GM15510 (cell line): ENCODE measurements at regions not wholly inside any gene's neighbourhood (a gene's known extent, or its start where the extent isn't known, plus 50 kb on each side); places are given as distances from the start of the nearest gene placed in this dataset.

Source experiments
- POLR2A ChIP-seq: IDR thresholded peaks from 3 replicates; pipeline ENCODE4 v1.6.1; 2011; ENCODE audit warnings: borderline replicate concordance; ENCODE audit not compliant: insufficient read length; ENCODE audit errors: extremely low read depth

DNA sequence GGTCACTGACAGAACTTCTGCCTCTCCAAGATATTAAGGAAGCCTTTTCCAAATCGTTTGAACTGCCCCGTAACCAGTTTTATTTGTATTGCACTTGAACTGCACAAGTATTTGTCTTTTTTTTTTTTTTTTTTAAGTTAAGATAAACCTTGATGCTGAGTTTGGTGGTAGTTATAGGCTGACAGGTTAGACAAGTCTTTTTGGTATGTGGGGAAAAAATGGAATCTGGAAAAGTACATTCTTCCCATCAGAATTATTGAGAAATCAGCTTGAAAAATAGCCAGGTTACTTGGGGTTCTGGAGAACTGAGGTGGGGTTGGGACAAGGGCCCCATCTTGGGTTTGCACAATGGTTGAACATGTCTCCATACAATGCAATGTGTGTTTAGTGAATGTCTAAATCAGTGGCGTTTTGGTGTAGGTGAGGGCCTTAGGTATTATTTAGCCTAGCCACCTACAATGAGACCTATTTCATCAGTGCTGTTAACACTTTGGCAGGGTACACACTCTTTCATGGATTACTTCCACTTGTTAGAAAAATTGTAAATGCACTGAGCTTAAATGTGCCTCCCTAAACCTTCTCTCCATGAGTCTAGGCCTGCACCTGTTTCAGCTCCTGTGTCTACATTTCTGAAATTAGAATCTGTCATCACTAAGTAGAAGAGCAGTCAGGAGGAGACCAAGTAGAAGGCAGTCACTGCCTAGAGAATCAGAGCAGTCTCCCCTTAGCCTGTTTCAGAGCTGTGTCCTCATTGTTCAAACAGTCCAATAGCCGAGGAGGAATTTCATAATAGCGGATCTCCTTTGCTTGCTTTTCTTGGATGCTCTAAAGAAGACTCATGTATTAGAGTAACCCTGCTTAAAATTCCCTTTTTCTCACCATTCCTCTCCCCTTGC, 140.0 kb upstream of the HMHB1 start:
- no peak for TF ChIP-seq POLR2A

DNA sequence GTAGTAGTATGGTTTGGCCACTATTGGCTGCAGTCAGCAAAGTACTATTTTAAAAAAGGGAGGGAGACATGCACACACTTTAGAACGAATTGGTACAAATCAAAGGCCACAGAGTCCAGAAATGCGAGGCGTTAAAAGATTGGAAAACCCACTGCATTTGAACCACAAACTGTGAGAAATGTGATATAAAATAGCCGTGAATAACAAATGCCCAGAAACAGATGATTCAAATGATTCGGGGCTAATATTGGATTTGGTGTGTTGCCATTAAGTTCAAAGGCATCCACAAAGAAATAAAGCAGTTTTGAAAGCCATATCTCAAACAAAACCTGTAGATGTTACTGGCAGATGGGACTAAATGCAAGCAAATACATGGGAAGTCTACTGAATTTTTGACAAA, 140.9 kb upstream of the HMHB1 start:
- TF ChIP-seq POLR2A = no peak

DNA sequence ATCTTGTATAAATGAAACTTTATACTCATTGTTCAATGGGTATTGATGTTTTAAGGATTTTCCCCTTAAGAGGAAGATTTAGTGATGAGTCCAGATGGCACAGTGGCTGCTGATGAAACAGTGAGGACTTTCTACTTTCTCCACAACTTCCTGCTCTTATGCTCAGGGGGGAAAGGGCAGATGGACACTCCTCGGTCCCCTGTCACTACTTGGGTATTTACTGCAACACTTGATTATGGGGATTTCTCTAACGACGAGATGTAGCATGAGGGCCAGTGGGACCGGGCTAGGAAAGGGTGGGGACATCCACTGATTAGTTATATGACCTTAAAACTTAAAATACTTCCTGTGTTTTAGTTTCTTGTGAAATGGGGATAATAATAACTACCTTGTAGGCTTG, 146.1 kb upstream of the HMHB1 start:
- TF ChIP-seq POLR2A = no peak

DNA sequence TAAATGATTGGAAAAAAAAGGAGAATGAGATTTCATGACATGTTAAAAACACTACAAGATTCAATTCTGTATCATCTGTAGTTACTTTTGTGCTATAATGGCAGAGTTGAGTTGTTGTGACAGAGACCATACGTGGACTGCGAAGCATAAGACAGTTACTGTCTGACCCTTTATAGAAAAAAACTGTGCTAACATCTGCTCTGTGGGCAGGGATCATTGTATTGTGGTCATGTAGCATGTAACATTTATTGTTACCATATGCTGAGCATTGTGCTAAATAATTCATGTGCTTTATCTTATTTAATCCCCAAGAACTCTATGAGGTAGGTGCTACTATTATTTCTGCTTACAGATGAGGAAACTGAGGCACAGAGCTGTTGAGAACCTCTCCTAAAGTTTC, 147.3 kb upstream of the HMHB1 start:
- TF ChIP-seq POLR2A = no peak

DNA sequence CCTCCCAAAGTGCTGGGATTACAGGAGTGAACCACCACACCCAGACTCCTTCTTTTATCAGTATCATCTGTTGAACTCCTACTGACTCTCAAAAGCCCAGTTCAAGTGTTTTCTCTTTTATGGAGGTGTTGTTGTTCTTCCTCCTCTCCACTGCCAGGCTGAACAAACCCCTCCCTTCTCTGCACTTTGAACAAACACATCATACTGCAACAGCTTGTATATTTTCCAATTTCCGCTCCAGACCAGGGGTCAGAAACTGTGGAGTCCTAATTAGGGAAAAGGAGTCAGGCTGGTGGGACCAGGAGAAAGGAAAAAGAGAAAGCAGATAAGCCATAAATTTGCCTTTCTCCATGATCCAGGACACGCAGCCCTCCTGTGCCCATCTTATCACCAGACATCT, 148.1 kb upstream of the HMHB1 start:
- TF ChIP-seq POLR2A = no peak

DNA sequence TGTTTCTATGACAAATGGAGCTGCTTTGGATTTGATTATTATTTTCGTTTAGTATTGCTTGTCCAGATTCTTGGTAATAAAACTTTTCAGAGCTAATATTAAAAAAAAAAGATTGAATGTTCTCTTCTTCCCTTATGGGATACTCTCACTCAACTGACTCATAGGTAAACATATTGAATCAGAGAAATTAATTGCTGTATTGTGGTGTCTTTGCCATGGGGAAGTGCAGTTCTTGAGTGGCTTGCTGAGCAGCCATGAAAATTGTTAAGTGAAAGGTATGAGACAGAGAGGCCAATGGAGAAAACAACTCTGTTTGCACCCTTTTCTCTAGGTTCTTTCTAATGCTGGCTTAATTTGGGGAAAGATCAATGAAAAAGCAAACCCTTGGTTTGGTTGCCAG, 149.9 kb upstream of the HMHB1 start:
- TF ChIP-seq POLR2A = no peak

DNA sequence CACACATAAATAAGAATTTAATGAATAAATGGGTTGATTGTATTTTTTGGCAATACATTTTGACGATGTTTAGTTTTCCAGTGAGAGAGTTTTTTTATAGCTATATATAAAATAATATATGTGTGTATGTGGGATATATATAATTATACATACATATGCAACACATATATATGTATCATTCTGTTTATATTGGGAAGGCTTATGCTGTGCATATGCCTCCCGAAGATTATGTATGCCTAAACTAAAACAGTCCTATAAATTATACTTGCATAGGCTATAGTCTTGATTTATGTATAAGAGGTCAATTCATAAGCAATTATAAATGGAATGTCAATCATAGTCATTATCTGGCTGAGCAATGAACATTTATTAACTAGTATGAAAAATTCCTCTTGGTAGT, 151.3 kb upstream of the HMHB1 start:
- TF ChIP-seq POLR2A = no peak

DNA sequence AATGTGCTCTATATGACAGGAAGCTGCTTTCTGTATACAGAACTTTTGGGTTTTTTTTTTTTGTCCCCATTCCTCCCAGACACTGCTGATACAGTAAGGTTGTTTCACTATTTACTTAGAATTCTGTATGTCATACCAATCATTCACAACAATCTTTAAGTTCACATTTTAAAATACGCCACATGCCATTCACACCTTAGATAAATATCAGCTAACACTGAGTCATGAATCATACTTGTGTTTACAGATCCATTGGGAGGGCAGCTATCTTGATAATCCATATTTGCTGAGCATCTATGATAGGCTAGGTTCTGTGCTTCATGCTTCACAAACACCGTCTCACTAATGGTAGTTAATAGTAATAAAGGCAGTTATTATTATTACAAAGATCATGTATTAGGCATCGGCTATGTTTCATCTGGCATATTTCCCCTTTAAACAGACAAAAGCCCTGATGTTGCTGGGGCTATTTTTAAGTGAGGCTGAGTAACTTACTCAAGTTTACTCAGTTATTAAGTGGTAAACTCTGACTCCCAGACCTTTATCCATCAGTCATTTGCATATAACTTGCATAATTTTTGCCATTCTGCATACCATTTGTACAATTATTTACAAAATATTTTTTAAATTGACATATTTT, 152.2 kb upstream of the HMHB1 start:
- TF ChIP-seq POLR2A = no peak

DNA sequence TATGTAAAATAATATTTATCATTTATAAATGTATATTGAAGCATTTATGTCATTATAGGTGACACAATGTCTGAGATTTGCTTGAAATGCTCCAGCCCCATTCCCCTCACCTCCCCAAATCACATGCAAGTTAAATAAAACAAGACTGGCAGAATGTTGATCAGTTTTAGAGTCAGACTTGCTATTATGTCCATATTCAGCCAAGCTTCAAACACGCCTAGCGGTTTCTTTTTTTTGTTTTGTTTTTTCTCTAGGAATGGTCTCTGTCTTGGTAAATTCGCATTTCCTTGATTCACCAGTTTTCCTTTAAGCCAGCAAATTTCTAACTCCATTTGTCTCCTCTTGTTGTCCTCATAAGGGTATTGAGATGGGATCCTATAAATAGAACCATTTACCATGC, 153.0 kb upstream of the HMHB1 start:
- TF ChIP-seq POLR2A = no peak

DNA sequence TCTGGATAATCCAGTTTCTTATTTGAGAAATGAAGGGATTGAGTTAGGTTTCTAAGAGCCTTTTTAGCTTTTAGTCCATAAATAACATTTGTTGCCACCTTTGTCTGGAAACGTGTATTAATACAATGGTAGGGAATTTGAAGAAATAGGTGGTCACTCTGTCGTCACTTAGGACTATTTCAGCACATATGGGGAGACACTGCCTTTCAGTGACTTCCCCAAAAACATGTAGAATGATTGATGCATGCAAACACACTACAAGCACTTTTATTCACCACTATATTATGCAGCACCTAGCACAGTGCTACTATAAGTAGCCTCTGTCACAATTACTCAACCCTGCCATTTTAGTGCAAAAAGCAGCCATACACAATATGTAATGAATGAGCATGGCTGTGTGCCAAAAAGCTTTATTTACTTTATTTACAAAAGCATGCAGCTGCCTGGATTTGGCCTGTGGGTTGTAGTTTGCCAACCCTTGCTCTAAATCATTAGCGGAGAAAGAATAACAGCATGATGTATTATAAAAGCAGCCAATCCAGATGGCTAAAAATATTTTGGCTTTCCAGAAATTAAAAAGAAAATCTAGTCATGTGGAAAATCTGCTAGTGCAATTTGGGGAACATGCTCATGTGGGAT, 154.2 kb upstream of the HMHB1 start:
- TF ChIP-seq POLR2A = no peak

DNA sequence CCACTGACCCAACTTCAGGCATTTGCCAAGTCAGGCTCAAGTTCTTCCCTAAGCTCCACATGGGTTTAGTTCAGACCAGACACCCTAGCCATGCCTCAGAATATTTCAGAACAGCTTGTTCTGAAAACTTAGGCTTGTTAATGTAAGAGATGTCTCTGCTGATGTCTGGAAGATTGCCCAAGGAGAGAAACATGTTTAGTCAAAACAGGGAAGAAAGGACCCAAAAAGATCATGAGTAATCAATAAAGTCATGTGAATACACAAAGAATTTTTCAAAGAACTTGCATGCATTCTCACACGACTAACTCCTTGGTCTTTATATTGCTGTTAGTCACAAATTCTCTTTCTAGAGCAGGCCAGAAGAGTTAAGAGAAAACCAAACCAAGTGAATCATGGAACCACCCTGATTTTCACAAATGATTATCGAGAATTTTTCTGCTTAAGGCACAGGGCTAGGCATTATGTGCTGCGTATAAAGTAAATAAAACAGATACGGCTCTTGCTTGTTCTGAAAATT, 158.1 kb upstream of the HMHB1 start:
- TF ChIP-seq POLR2A = no peak

DNA sequence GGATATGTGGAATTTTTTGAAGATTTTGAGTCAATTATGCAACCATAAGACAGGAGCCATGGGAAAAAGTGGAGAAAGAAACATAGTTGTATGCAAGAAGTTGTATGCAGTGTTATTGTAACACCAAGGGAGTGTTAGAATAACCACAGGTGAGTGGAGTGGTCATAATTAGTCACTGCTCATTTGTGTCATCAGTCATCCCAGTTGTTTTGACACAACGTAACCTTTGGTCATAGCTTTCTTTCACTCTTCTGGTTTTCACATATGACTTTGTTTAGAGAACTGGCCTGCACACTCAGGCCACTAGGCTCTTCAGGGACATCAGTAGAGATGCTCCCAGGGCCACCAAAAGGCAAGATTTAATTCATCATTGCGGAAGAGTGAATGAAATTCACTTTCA, 158.7 kb upstream of the HMHB1 start:
- no peak for TF ChIP-seq POLR2A

DNA sequence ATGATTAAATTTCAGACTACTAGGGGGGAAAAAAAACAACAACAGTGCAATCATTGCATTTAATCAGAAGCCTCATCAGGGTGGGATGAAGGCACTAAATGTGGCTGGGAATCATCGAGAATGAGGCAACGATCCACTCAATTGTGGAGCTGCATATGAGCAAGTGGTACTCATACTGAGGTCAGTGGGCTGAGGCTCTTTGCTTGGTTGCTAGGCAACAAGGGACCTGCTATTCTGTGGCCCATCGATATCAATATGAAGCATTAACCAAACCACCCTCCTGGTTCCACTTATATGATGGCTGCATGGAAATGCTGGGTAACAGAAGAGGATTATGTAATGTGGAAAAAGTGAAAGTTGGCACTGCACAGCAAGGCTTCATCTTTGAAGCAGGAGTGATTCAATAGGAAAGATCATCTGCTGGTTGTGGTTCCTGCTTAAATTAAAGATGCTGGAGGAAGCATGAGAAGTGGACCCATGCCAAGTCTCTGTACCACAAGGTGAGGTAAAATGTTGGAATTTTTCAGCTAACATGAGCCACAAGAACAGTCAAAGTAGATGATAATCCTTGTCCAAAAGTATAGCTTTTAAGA, 159.8 kb upstream of the HMHB1 start:
- TF ChIP-seq POLR2A = no peak

DNA sequence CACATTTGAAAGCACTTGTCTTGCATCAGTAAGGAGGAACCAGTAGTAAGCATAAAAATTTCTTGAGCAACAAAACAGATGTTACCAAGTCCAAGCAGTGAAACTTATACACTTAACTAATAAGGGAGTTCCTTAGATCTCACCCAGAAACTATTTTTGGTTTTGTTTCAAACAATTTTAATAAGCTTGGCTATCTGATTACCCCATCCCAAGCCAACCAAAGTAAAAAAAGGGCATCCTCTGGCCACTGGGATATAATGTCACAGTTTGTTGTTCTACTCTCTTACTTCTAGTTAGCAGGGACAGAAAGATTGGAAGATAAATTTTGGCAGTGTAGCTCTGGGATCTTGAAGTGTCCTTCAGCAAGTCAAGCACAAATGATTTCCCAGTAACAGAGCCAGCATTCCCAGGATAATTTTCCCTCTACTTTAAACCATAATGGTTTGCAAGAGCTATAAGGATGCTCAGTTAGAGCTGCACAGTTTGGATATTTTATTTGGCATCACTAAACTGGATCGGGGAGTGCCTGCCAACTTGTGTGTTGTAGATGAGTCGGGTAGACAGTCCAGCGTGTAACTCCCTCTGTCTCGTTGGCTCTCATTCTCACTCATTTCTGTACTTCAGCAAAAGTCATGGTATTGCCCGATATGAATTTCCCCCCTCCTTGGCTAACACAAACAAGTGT, 161.9 kb upstream of the HMHB1 start:
- TF ChIP-seq POLR2A = no peak
